Stimulated activated CD8-positive, alpha-beta memory T cell treated with anti-CD3 and anti-CD28 coated beads, Interleukin-4, amount 100 ng/mL, for 48 hours (primary cell): ENCODE measurements at regions not wholly inside any gene's neighbourhood (a gene's known extent, or its start where the extent isn't known, plus 50 kb on each side); places are given as distances from the start of the nearest gene placed in this dataset.
A peak's percentile ranks its signal among the peaks of the same experiment; 100 is the strongest.

ENCODE experiments used
- DNase-seq: peaks from one replicate; pipeline ENCODE4 v3.0.0-alpha.2; 2020

DNA sequence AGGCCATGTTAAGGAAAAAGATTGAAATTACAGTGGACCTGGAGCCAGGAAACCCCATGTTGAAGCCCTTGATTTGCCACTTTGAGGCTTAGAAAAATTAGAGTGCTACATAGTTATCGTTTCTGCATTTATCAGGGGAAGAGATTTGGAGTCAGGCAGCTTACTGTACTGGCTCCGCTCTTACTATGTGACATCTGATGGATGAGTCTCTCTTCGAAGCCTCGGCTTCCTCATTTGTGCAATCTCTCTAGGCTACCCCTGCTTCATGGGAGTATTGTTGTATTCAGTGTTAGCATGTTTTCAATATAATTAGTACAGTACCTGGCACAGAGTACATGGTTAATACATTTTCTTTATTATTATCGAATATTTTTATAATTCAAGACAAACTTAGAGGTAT lies 480.4 kb upstream of the USP24 start:
- DNase-seq, result no peak

DNA sequence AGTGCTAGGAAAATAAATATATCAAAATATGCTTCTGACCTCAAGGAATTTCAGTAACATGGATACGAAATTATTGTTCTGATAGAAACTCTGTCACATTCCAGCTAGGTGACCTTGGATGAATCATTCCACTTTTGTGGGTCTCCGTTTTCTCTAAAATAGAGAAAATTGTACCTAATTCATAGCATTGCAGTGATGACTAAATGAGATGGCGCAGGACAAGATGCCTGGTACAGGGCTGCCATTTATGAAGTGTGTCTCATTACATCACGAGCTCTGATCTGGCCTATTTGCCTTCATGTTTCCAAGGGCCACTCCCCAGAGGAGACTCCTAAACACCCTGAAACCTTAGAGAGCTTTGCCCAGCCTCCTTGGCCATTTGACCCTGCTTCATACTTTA lies 480.0 kb upstream of the USP24 start:
- no peak for DNase-seq

DNA sequence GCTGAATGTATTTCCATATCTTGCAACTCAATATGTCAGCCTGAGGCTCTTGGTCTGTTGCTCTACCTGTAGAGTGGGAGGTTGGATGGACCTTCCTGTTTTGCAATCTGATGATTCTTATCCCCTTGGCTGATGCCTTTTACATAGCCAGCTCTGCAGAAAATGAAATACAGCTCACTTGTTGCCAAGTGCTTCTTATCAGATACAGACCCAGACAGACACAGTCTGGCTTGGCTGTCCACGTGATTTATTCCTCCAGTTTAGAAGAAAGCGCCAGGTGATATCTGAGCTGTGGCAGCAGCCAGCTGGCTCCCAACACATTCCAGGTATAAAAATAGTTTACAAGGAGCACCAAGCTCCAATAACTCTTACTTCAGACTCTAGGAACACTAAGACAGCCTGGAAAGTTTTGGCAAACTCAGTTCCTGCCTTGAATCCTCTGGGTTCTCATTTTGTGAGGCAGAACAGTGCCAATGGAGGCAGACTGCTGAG lies 479.2 kb upstream of the USP24 start:
- no peak for DNase-seq

DNA sequence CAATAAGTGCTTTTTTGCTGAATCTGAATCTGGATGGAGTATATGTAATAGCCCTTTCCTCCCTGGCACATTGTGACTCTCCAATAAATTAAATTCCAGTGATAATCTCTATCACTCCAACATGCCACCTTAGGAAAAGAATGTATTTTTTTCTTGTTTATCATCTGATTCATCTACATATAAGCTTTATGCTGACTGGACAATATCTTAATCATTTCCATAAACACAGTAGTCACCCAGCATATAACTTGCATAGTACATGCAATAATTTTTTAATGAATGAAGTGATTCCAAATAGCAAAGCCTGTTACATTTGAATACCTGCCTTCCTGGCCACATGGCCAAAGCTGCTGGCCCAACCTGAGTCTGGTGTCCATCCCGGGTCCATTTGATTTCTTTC lies 477.6 kb upstream of the USP24 start:
- no peak for DNase-seq

DNA sequence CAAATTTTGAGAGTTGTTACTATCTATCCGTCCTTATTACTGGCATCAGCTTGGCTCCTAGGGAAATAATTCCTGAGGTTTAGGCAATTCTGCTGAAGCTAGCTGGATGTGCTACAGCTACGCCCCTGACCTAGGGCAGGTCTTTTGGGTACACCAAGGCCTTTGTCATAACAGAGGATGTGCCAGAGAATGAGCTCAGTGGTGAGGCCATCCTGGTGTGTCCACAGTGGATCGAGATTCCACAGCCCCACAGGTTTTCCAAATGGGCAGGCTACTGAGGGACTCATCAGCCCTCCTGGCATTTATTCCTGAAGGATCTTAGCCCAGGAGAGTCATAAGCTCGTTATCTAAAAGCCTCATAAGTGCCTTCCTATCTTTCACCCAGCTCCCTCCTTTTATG lies 475.2 kb upstream of the USP24 start:
- DNase-seq, result no peak

DNA sequence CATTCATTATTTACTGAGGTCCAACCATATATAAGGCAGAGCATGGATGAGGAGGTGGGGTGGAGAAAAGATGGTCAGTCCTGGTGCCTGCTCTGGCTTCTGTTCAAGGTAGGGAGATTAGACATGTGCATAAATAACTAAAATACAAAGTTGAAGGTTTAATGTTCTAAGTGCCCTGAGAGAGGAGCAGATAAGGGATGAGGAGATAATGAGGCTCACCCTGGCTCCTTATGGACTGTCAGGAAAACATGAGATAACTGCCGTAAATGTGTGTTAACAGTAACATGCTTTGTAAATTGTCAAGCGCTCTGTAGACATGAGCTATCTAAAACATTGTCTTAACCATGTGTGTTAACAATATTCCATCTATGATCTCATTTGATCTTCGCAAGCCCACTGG lies 474.6 kb upstream of the USP24 start:
- DNase-seq, result no peak

DNA sequence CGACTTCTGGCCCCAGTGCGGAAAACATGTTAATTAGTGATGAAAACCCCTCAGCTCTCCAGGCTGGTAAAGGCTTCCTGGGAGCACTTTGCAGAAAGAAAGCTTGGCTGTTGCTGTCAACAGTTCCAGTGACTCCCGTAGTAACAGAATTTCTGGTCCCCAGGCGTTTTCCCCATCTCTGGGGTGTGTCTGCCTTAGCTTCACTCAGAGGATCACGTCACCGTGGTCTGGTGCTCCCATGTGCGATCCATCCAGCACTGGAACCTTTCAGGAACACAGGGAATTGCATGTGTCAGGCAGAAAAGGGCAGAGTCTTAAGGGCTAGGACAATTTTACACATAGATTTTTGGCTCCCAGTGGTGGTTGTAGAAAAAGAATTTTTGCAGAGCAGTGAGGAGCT lies 470.4 kb upstream of the USP24 start:
- no peak for DNase-seq

DNA sequence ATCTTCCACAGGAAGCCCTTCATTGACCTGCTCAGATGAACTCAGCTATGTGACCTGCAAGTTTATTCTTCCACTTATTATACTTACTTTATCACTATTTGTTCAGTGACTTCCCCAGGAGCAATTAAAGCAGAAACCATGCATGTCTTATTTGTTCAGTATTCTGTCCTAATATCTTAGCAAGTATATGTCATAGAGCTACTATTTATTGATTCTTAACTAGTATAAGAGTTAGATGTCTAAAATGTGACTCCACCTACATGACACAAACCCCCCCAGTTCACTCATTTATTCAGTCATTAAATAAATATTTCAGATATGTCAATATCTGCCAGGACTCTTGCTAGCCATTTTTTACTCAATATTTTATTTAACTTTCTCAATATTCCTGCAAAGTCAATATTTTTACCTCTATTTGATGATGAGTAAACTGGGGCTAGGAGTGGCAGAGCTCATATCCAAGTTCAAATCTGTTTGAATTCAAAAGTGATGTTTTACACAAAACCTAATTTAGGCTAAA lies 469.0 kb upstream of the USP24 start:
- no peak for DNase-seq

DNA sequence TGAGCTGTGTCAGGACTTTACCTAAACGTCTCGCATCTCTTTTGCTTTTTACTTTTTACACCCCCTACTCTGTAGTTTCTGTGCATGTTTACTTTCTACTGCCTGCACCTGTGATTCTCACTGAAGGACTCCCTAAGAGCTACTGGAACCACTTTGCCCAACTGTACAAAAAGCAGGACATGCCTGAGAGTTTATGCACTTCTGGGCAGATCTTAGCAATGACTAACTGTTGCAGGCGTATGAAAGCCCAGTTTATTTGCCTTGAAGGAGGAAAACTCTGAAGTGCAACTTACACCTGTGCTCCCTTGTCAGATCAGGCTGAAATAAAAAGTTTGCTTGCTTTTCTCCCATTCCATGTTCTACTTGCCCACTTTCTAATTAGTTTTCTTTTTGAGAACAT lies 467.0 kb upstream of the USP24 start:
- no peak for DNase-seq

DNA sequence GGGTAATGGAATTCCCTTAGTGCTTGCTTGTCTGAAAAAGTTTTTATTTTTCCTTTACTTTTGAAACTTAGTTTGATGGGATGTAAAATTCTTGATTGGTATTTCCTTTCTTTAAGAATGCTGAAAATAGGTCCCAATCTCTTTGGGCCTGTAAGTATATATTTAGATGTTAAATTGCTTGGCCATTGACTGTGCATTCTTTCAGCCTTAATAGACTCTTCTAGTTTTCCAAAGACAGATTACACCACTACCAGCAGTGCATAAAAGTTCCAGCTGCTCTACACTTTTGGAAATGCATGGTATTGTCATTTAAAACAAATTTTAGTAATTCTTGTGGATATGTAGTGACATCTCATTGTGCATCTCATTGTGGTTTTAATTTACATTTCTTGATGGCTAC lies 464.8 kb upstream of the USP24 start:
- DNase-seq, result no peak

DNA sequence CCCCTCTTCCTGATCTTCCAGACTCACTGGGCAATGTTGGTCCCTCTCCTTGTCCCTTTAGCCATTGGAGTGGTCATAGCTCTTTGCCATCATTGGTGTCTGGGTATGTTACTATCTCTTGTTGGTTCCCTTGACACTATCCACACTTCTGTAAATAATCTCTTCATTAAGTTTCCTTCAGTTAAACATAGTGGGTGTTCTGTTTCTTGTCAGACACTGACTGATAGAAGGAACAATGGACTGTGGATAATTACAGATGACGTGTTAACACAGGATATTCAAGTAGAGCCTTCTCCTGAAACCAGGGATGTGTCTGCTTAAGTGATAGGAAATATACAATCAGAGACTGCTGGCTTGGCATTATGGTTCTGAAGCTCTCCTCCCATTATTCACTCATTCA lies 458.3 kb upstream of the USP24 start:
- DNase-seq, result no peak

DNA sequence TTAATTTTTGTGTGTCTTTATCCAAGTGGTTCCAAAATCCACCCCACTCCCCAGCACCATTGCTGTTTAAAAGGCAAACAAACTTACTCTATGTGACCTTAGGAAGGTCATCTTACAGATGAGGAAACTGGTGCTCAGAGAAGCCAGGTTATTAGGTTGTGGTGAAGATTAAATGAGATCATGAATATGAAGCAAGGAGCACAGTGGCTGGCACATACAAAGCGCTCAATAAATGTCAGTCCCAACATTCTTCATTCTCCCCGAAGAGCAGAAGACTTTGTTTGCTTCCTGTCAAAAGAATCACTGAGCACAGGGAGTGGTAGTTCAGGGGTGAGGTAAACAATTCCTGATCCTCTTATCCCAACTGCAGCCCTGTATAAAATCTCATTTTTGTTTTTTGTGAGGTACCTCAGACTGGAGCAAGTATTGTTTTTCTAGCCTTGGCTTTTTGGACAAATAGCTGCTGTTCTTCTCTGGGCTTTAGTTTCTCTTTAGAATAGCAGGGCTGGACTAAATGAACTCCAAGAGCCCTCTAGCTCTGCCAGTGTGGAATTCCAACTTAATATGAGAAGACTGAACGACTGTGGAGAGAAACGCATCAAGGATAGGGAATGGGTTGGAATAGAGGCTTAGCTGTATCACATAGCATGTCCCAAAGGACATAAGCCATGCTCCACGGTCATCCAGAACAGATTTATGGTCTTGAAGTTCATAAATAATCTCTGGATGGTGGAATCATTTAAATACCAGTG lies 455.3 kb upstream of the USP24 start:
- DNase-seq, result no peak

DNA sequence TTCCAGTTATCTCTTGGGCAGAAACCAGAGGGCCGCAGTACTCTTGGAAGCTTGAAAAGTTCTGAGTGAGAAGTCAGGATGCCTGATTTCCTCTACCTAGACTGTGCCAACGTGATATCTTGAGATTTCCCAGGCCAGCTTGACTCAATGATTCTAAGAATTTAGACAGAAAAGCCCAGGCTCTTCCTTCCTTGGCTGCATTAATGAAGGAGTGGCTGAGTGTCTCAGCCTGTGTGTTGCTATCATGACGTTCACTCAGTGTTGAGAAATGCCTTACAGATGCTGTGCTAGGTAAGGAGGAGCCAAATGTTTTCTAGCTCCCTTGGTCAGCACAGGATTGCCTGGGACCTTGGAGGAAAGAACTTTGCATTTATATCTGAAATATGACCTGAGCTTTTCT lies 454.1 kb upstream of the USP24 start:
- DNase-seq, result no peak

DNA sequence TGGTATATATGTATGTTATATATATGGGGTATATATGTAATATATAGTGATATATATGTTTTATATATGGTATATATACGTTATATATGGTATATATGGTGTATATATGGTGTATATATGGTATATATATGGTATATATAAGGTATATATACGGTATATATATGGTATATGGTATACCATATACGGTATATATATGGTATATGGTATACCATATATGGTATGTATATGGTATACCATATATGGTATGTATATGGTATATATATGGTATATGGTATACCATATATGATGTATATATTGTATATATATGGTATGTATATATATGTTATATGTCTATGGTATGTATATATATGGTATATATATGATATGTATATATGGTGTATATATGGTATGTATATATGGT lies 447.7 kb upstream of the USP24 start:
- DNase-seq, result no peak

DNA sequence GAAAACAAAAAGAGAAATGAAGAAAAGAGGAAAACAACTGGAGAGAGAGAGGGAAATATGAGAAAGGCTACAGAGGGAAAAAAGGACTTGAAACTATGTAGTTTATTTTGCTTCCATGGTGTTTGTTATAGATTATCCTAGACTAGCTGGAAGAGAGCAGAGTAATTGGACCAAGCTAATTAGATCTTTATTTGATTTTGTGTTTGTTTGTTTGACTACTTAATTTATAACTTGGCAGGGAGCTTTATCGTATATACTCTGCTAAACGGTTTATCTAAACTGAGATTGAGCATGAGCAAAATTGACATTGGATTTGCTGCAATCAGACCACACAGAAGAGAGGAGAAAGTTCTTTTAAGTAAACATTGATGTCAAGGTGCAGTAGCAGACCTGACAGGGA lies 443.8 kb upstream of the USP24 start:
- DNase-seq, result no peak

DNA sequence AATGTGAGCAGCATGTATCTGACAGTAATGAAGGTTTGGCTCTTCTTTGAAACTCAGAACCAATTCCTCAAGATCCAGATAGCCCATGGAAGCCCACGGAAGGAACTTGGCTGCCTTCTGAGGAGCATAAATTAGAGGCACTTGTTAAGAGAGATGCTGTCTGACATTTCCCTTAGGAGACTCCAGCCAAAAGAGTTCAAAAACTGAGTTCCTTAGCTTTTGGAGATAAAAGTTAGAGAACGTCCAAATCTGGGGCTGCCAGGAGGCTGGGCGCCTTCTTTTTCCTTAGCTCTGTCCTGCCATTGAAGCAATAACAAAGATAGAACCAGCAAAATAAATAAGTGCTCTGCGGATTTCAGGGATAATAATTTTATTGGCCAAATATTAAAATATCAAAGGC lies 439.6 kb upstream of the USP24 start:
- DNase-seq, result no peak

DNA sequence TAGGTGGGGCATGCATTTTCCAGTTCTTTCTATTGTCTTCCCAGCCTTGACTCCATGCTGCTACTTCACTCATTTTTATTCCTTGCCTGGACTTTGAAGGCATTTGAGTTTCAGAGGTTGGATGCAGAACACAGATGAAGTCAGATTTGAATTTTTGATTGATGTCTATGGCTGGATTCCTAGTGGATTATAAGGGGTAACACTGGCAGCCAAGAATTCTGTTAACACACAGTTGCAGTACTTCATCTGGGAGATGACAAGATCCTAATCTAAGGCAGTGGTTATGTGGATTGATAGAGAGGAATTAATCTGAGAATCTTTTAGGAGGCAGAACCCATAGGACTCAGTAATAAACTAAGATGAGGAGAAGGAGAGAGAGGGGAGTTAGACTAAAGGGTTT lies 439.0 kb upstream of the USP24 start:
- no peak for DNase-seq

DNA sequence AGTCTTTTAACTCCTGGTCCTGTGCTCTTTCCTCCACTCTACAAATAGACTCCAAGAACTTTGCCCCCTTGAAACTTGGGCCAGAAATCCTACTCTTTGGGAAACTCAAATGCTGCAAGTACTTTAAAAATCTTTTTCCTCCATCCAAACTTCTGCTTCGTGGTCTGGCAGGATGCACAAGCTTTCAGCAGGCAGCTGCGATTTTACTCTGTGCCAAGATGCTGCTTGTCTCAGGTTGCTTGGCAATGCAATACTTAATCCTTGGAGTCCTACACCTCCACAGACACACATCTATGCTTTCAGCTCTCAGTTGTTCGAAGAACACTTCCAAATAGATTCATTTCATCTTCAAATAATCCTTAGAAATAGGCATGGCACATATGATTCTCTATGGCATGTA lies 435.3 kb upstream of the USP24 start:
- no peak for DNase-seq

DNA sequence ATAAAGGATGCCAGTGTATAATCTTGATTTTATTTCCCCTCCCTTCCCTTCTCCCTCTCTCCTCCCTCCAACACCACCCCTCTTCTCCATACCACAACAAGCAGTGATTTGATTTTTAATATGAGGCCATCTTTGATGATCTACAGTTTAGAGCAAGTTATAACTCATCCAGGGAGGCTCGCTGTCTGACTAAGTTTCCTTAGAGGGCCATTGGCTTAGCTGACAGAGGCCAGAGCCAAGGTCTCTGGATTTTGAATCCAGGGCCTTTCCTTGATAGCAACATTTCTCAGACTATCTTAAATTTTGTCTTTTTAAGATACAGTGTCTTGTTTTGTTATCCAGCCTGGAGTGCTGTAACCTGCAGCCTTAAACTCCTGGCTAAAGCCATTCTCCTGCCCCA lies 431.0 kb upstream of the USP24 start:
- DNase-seq, result no peak

DNA sequence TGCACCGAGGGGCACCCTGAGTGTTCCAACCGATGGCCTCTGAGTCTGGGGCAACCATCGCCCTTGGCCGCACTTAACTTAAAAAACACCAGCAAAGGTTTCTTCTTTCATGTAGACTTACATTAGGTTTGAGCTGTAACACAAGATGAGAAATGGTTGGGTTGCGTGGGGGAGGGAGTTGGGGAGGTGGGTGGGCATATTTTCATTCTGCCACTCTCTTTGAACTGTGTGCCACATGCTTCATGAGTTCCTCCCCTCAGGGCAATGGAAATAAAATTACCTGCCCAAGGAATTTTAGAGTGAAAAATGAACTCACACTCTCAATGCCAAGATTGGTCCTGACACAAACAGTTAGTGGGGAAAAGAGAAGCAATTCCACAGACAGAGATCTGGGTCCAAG lies 430.1 kb upstream of the USP24 start:
- no peak for DNase-seq

DNA sequence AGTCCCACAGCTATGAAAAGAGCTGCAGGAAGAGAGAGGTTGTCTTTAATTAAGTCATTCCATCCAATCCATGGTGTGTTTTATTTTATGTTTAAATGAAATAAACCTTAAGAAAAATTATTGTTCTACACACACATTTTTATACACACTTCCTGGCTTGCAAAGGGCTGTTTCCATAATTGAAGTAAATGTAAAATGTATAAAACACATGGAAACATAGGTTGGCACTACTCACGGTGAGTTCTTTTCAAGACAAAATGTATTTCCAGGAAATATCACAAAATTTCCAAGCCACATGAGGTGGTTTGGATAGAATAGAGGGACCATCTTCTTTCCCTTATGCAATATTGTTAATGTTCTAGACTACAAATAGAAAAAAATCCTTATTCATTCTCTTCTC lies 426.8 kb upstream of the USP24 start:
- DNase-seq, result no peak

DNA sequence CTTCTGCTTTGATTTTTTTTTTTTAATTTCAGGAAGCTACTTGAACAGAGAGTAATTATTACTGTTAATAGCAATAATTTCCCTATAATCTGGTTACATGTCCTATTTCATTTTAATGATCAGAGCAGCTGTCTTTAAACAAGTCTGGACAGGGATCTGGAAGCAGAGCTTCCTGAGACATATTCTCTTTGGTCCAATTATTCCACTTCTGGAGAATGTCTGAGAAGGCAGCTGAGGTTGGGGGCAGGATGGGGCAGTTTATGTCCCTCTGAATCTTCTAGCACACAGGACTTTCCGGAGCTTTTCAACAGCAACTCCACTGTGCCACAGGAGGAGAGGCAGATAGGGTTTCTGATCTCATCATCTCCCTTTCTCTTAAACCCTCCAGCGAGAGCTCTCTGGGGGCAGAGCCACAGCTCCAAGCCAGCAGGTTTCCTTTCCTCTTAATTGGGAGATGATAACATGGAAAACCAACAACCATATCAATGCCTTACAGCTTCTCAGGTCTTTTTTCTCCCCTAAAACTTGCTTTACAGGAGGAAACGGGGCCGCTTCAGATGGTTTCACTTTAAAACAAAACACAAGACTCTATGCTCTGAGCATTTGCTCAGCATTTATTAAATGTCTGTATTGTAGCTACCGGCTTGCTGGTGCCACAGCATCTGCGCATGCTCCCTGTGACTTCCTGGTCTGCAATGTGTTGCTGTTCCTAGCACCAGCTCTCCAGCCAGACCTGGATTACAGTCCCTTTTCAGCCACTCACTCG lies 425.7 kb upstream of the USP24 start:
- DNase-seq, result peak; percentile 39

DNA sequence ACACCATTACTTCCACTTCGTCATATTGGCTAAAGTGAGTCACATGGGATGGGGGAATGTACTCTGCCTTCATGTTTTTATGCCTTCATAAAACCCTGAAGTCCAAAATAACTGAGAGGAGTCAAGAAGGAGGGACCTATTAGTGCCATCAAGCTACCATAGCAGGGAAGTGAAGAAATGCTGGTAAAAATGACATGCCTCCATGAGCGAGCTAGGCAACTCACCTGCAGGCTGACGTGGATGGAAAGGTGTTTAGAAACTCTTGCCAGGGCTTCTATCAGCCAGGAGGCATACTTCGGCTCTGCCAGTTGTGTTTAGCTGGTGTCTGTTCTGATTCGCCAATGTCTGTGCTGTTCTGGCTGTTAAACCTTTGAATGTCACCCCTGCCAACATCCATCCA lies 424.4 kb upstream of the USP24 start:
- no peak for DNase-seq

DNA sequence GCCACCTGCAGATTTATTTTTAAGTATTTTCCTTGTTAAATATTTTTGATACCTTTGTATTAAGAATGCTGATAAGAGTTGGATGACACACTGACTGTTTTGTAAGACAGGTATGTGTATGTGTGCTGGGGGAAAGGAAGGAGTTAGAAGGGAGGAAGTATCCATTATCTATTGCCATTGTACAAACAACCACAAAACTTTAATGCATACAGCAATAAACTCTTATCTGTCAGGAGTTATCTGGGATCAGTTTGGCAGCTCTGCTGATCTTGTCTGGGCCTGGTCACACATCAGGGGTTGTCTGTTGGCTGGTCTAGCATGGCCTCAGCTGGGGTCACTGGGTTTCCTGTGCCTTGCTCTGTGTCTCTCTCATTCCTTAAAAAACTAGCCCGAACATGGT lies 423.9 kb upstream of the USP24 start:
- DNase-seq, result no peak

DNA sequence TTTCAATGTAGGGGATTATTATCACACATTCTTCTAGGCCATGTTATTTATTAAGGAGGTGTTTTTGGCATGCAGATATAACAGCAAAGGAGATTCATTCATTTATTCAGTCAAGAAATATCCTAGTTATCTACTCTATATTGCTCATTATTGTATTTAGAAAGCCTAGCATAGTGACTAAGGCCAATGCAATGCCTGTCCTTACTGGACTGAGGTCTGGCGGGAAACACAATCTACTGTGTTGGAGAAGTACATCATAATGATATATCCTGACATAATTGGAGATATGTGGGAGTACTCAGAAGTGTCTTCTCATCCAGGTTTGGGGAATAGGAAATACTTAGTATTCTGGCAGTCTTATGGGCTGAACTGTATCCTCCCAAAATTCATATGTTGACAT lies 421.5 kb upstream of the USP24 start:
- DNase-seq, result no peak
